Right ventricle myocardium inferior (tissue), 1 donor: ENCODE measurements at regions not wholly inside any gene's neighbourhood (a gene's known extent, or its start where the extent isn't known, plus 50 kb on each side); places are given as distances from the start of the nearest gene placed in this dataset.
"Not testable (repeated sequence)": the region's sequence is repeated elsewhere in the genome, so short reads cannot be mapped to it uniquely, and the experiment has no call there.

Experiments
- ATAC-seq: fragments of 200-7000 bp; cut with Tn5 transposase; one replicate; pipeline ENCODE4 v1.9.1; 2020; ENCODE audit warnings: mild to moderate bottlenecking, moderate library complexity
- DNase-seq: peaks from one replicate; pipeline ENCODE4 v3.0.0; 2021; ENCODE audit errors: missing footprints
- intact Hi-C: fragments of 100-400 bp; cut with DNase I; formaldehyde crosslinking; loops from one replicate; pipeline ENCODE4 v1.11.0; 2022
- donor health status: DM: no; HTN: yes; CAD: no; lungs with severe emphysema.

DNA sequence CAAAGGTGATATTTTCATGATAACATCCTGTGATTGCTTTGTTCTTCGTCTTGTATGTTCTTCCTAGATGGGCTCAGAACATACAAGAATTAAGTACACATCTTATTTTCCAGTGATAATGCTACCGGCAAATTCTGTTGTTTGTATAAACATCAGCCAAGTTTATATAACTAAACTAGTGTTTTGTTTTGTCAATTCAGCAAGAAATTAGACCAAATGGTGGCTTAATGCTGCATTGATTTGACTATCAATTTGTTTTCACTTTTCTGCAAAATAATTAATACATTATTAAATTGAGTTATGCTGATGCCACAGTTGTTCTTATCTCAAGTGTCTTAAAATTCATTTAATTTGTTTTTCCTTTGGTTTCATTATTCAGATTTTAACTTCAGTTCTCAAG is 177.7 kb downstream of the OR4F29 start:
- ATAC-seq, DNase-seq, intact Hi-C loops: not testable (repeated sequence)

GRCh38 chr1:267815-268214 is 183.7 kb downstream of the OR4F29 start:
- DNase-seq = peak; percentile 86
- intact Hi-C loops, ATAC-seq: not testable (repeated sequence)
